HCT116 (cell line): ENCODE measurements at regions not wholly inside any gene's neighbourhood (a gene's known extent, or its start where the extent isn't known, plus 50 kb on each side); places are given as distances from the start of the nearest gene placed in this dataset.

Experiments used
- CTCF ChIP-seq, 3 experiments: fragments of 200-600 bp in 1 of 3; sonication (generic) in 1 of 3; IDR thresholded peaks in 2 of 3; conservative IDR thresholded peaks in 1 of 3; 2 replicates each; pipeline ENCODE4 v1.5.1; 2012 to 2017; ENCODE audit warnings: low read depth in 2 of 3, low read length in 2 of 3, antibody characterized with exemption in 1 of 3, borderline replicate concordance in 1 of 3, control low read depth in 1 of 3, mild to moderate bottlenecking in 1 of 3, mixed read lengths in 1 of 3, mixed run types in 1 of 3, moderate library complexity in 1 of 3; ENCODE audit not compliant: insufficient read depth in 1 of 3
- EGR1 ChIP-seq: IDR thresholded peaks from 2 replicates; pipeline ENCODE4 v1.6.1; 2012; ENCODE audit warnings: low read depth
- EZH2 ChIP-seq: fragments of 200-600 bp; sonication (generic); IDR thresholded peaks from 2 replicates; pipeline ENCODE4 v1.6.1; 2017; ENCODE audit warnings: antibody characterized with exemption, mixed run types
- EZH2phosphoT487 ChIP-seq: fragments of 200-600 bp; IDR thresholded peaks from 2 replicates; pipeline ENCODE4 v1.6.1; 2018; ENCODE audit warnings: antibody characterized with exemption, borderline replicate concordance
- FOSL1 ChIP-seq: IDR thresholded peaks from 2 replicates; pipeline ENCODE4 v1.6.1; 2012; ENCODE audit warnings: low read depth
- POLR2A ChIP-seq: IDR thresholded peaks from 2 replicates; pipeline ENCODE4 v1.7.0; 2011; ENCODE audit warnings: borderline replicate concordance; ENCODE audit not compliant: insufficient read depth, insufficient read length; ENCODE audit errors: extremely low read depth
- POLR2AphosphoS5 ChIP-seq: IDR thresholded peaks from 2 replicates; pipeline ENCODE4 v1.6.1; 2011; ENCODE audit warnings: mild to moderate bottlenecking, low read depth, low read length, moderate library complexity
- RAD21 ChIP-seq: IDR thresholded peaks from 2 replicates; pipeline ENCODE4 v1.6.1; 2012; ENCODE audit warnings: low read depth, mild to moderate bottlenecking
- SP1 ChIP-seq: IDR thresholded peaks from 2 replicates; pipeline ENCODE4 v1.6.1; 2012; ENCODE audit warnings: low read depth
- SRF ChIP-seq: IDR thresholded peaks from 2 replicates; pipeline ENCODE4 v1.6.1; 2012; ENCODE audit warnings: low read depth
- YY1 ChIP-seq: IDR thresholded peaks from 2 replicates; pipeline ENCODE4 v1.6.1; 2011; ENCODE audit warnings: low read length, low read depth, moderate library complexity, mild to moderate bottlenecking; ENCODE audit not compliant: insufficient replicate concordance; ENCODE audit errors: extremely low read depth
- ZBTB33 ChIP-seq: IDR thresholded peaks from 2 replicates; pipeline ENCODE4 v1.6.1; 2011; ENCODE audit warnings: mild to moderate bottlenecking, low read length, moderate library complexity; ENCODE audit not compliant: insufficient replicate concordance; ENCODE audit errors: extremely low read depth
- ZFX ChIP-seq: fragments of 450-650 bp; IDR thresholded peaks from 2 replicates; pipeline ENCODE4 v1.6.1; 2017
- ZNF274 ChIP-seq: fragments of 200-500 bp; sonication (Bioruptor generic); IDR thresholded peaks from 2 replicates; pipeline ENCODE4 v1.6.1; 2014; ENCODE audit warnings: mild to moderate bottlenecking, low read depth, low read length, inconsistent platforms

GRCh38 chr15:38905632-38906031 lies 341.0 kb upstream of the RASGRP1 start:
- TF ChIP-seq CTCF (IDR thresholded peaks at IDR 0.05 in 2 of 3, conservative IDR thresholded peaks at IDR 0.05 in 1 of 3; ENCODE audit: borderline replicate concordance in 1 of 3, insufficient read depth in 1 of 3, low read depth in 2 of 3, low read length in 2 of 3) (no peak), POLR2A (no peak), YY1 (no peak), EZH2 (no peak), EZH2phosphoT487 (no peak), EGR1 (no peak), SP1 (no peak), FOSL1 (no peak), ZNF274 (no peak), ZFX (no peak), POLR2AphosphoS5 (no peak), ZBTB33 (no peak), RAD21 (no peak), SRF (no peak)
